K562 (cell line): ENCODE measurements at regions not wholly inside any gene's neighbourhood (a gene's known extent, or its start where the extent isn't known, plus 50 kb on each side); places are given as distances from the start of the nearest gene placed in this dataset.

ENCODE experiments used
- ATAC-seq: fragments of 200-7000 bp; cut with Tn5 transposase; 3 replicates; pipeline ENCODE4 v1.9.1; 2020; ENCODE audit warnings: moderate library complexity
- BruUV-seq: library from RNA; stranded (reverse); fragments of 400-500 nt; replicated peaks from 2 replicates; lab custom pipeline; 2021; lab: Mats Ljungman, UMichigan
- CTCF ChIA-PET: fragments of 300-600 bp; formaldehyde crosslinking; extraction: SDS; loops from one replicate; lab custom pipeline; 2021; ENCODE audit warnings: low intra/inter-chr PET ratio; lab: Yijun Ruan, JAX
- POLR2A ChIA-PET: fragments of 300-600, 350-650 bp; sonication (Branson Sonifier 250); formaldehyde crosslinking; extraction: SDS; loops from one replicate; lab custom pipeline; 2021; ENCODE audit warnings: antibody characterized with exemption, inconsistent platforms; lab: Yijun Ruan, JAX
- DNase-seq, 4 experiments: peaks; one replicate each; pipeline versions ENCODE4 v3.0.0 to v3.0.0-alpha.2; 2011 to 2018; ENCODE audit warnings: low spot score in 3 of 4, mixed read lengths in 3 of 4; ENCODE audit errors: extremely low read depth in 1 of 4
- FAIRE-seq: peaks from 2 replicates; lab custom pipeline; 2011; peaks lifted over from hg19 to GRCh38; lab: Jason Lieb, UNC
- H2AFZ ChIP-seq: 2 replicates; pipeline ENCODE4 v1.6.0; 2011; ENCODE audit warnings: low read depth, low read length, control low read depth, inconsistent platforms
- H3K27ac ChIP-seq: fragments of 200-600 bp; 3 replicates; pipeline ENCODE4 v1.8.0; 2011; ENCODE audit warnings: low read depth, mild to moderate bottlenecking, control low read depth, inconsistent platforms, low read length, moderate library complexity, mixed read lengths; ENCODE audit errors: extremely low read depth
- H3K27me3 ChIP-seq, 2 experiments: fragments of 300-600 bp in 1 of 2; 2 replicates in 1 of 2; 3 replicates in 1 of 2; pipeline versions ENCODE4 v1.6.0 to v1.8.0; 2011; ENCODE audit warnings: inconsistent platforms in 2 of 2, low read length in 2 of 2, mild to moderate bottlenecking in 1 of 2, mixed read lengths in 1 of 2, moderate library complexity in 1 of 2; ENCODE audit not compliant: control insufficient read depth in 2 of 2, insufficient read depth in 2 of 2
- H3K36me3 ChIP-seq: fragments of 300-600 bp; 3 replicates; pipeline ENCODE4 v1.8.0; 2011; ENCODE audit warnings: mild to moderate bottlenecking, low read length, inconsistent platforms; ENCODE audit not compliant: control insufficient read depth, insufficient read depth
- H3K4me1 ChIP-seq, 2 experiments: fragments of 200-600 bp in 1 of 2; replicated peaks in 1 of 2; 2 replicates in 1 of 2; 3 replicates in 1 of 2; pipeline versions ENCODE4 v1.5.1 to v1.8.0; 2011; ENCODE audit warnings: inconsistent platforms in 2 of 2, low read length in 2 of 2, mild to moderate bottlenecking in 1 of 2, mixed read lengths in 1 of 2, moderate library complexity in 1 of 2; ENCODE audit not compliant: control insufficient read depth in 2 of 2, insufficient read depth in 2 of 2
- H3K4me2 ChIP-seq: 2 replicates; pipeline ENCODE4 v1.6.1; 2011; ENCODE audit warnings: low read length, control low read depth, inconsistent platforms, mixed read lengths; ENCODE audit not compliant: insufficient read depth
- H3K4me3 ChIP-seq: fragments of 200-600 bp; sonication (generic), shearing (Covaris generic); 2 replicates; pipeline ENCODE4 v1.5.1; 2016; ENCODE audit warnings: control low read depth, inconsistent platforms
- H3K79me2 ChIP-seq: fragments of 200-600 bp; 3 replicates; pipeline ENCODE4 v1.8.0; 2011; ENCODE audit warnings: low read length, inconsistent platforms; ENCODE audit not compliant: control insufficient read depth, insufficient read depth
- H3K9ac ChIP-seq, 2 experiments: 2 replicates each; pipeline versions ENCODE4 v1.6.0 to v1.6.1; 2011; ENCODE audit warnings: low read depth in 2 of 2, low read length in 2 of 2, control low read depth in 1 of 2, inconsistent platforms in 1 of 2, mild to moderate bottlenecking in 1 of 2, mixed read lengths in 1 of 2; ENCODE audit not compliant: insufficient read depth in 1 of 2
- H3K9me1 ChIP-seq: one replicate; pipeline ENCODE4 v1.6.0; 2011; ENCODE audit warnings: inconsistent platforms, mild to moderate bottlenecking, low read length, moderate library complexity; ENCODE audit not compliant: control insufficient read depth, insufficient read depth
- H3K9me3 ChIP-seq: replicated peaks from 2 replicates; pipeline ENCODE4 v1.5.1; 2011; ENCODE audit warnings: low read depth, low read length, inconsistent platforms; ENCODE audit not compliant: control insufficient read depth, insufficient read depth
- H4K20me1 ChIP-seq: replicated peaks from 2 replicates; pipeline ENCODE4 v1.6.1; 2011; ENCODE audit warnings: low read length, inconsistent platforms, mixed read lengths; ENCODE audit not compliant: control insufficient read depth, insufficient read depth
- DMBX1 ChIP-seq: fragments of 250-450 bp; sonication (Bioruptor Pico); IDR thresholded peaks from 2 replicates; pipeline ENCODE4 v1.8.0; 2022; ENCODE audit warnings: inconsistent platforms, mild to moderate bottlenecking, moderate library complexity, borderline replicate concordance
- GTF2E2 ChIP-seq: fragments of 200-800 bp; sonication (Bioruptor generic); IDR thresholded peaks from 2 replicates; pipeline ENCODE4 v1.6.1; 2016; ENCODE audit warnings: missing genetic modification characterization, missing compliant biosample characterization
- KDM2B ChIP-seq: fragments of 250-450 bp; sonication (Bioruptor Pico); IDR thresholded peaks from 2 replicates; pipeline ENCODE4 v1.8.0; 2021; ENCODE audit warnings: mild to moderate bottlenecking, moderate library complexity
- LEF1 ChIP-seq: fragments of 450-650 bp; IDR thresholded peaks from 2 replicates; pipeline ENCODE4 v1.6.1; 2016; ENCODE audit warnings: mild to moderate bottlenecking
- POLR2B ChIP-seq: fragments of 450-650 bp; IDR thresholded peaks from 2 replicates; pipeline ENCODE4 v1.6.1; 2018; ENCODE audit warnings: low read depth; ENCODE audit not compliant: partially characterized antibody
- RFX5 ChIP-seq: IDR thresholded peaks from 2 replicates; pipeline ENCODE4 v1.6.1; 2011; ENCODE audit warnings: low read depth, mild to moderate bottlenecking, improper control_type of control experiment, low read length
- SRSF3 ChIP-seq: fragments of 200-400 bp; formaldehyde crosslinking; IDR thresholded peaks from 2 replicates; pipeline ENCODE4 v1.6.1; 2016; ENCODE audit warnings: mild to moderate bottlenecking, low read length, moderate library complexity; ENCODE audit not compliant: insufficient read depth
- ZNF431 ChIP-seq: sonication (generic); formaldehyde crosslinking; IDR thresholded peaks from 2 replicates; pipeline ENCODE4 v1.8.0; 2022; ENCODE audit warnings: mild to moderate bottlenecking, missing genetic modification reagents
- ZNF561 ChIP-seq: fragments of 450-650 bp; formaldehyde crosslinking; conservative IDR thresholded peaks from 2 replicates; pipeline ENCODE4 v1.4.0; 2020; ENCODE audit warnings: mild to moderate bottlenecking, moderate library complexity
- WGBS: fragments of 100-300 bp; shearing (Covaris generic); methylation state at CpG from one replicate; pipeline ENCODE4 v1.1.6; 2016; ENCODE audit warnings: low coverage, mixed read lengths; ENCODE audit not compliant: insufficient coverage; ENCODE audit errors: missing lambda C conversion rate; 5-methylcytosine and 5-hydroxymethylcytosine counted together
- in situ Hi-C: fragments of 300-500 bp; cut with MboI; formaldehyde crosslinking; loops from 4 replicates; pipeline ENCODE4 v1.15.0; 2018; ENCODE audit warnings: inconsistent platforms, mixed read lengths
- intact Hi-C: fragments of 100-400 bp; cut with micrococcal nuclease; formaldehyde crosslinking; loops from 2 replicates; pipeline ENCODE4 v1.14.2; 2022
- TF ChIP-seq, protein P1 (sequence below): fragments of 450-650 bp; formaldehyde crosslinking; IDR thresholded peaks from 2 replicates; pipeline ENCODE4 v1.4.0; 2020; ENCODE audit warnings: mild to moderate bottlenecking, moderate library complexity
- TF ChIP-seq, protein P2 (sequence below): fragments of 450-650 bp; conservative IDR thresholded peaks from 2 replicates; pipeline ENCODE4 v1.6.1; 2016; ENCODE audit warnings: missing genetic modification characterization, low read depth, mild to moderate bottlenecking, missing compliant biosample characterization, moderate library complexity
- TF ChIP-seq, protein P3 (sequence below): fragments of 250-450 bp; sonication (Bioruptor Pico); IDR thresholded peaks from 2 replicates; pipeline ENCODE4 v1.5.0; 2021
- TF ChIP-seq, protein P4 (sequence below): sonication (generic); formaldehyde crosslinking; IDR thresholded peaks from 2 replicates; pipeline ENCODE4 v1.8.1; 2022; ENCODE audit warnings: missing genetic modification reagents
- TF ChIP-seq, protein P5 (sequence below), 2 experiments: IDR thresholded peaks; 2 replicates each; pipeline ENCODE4 v1.6.1; 2012; ENCODE audit warnings: improper control_type of control experiment in 2 of 2, low read depth in 2 of 2, low read length in 2 of 2, borderline replicate concordance in 1 of 2

DNA sequence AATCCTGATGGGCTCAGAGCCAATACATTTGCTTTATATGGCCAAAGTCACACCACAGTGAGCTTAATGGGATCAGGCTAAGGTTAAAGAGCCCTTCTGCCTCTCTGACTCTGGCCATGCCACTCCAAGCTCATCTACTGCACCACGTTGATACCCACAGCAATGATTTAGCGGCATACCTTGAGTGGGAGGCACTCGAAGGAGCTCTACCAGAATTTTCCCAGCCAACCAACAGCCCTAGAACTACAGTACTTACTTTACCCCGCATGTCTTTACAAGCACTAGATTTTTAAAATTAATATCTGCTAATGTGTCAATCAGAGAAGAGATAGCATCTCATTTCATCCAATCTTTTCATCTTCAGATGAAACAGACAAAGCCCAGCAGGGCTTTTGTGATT lies 300.5 kb downstream of the GRIN2B start (continued):
- TF ChIP-seq, protein P1, sequence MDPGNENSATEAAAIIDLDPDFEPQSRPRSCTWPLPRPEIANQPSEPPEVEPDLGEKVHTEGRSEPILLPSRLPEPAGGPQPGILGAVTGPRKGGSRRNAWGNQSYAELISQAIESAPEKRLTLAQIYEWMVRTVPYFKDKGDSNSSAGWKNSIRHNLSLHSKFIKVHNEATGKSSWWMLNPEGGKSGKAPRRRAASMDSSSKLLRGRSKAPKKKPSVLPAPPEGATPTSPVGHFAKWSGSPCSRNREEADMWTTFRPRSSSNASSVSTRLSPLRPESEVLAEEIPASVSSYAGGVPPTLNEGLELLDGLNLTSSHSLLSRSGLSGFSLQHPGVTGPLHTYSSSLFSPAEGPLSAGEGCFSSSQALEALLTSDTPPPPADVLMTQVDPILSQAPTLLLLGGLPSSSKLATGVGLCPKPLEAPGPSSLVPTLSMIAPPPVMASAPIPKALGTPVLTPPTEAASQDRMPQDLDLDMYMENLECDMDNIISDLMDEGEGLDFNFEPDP (CRISPR knock-in tag): no peak
- TF ChIP-seq KDM2B (no peak), ZNF561 (CRISPR knock-in tag) (no peak), GTF2E2 (tag) (no peak), SRSF3 (no peak)

DNA sequence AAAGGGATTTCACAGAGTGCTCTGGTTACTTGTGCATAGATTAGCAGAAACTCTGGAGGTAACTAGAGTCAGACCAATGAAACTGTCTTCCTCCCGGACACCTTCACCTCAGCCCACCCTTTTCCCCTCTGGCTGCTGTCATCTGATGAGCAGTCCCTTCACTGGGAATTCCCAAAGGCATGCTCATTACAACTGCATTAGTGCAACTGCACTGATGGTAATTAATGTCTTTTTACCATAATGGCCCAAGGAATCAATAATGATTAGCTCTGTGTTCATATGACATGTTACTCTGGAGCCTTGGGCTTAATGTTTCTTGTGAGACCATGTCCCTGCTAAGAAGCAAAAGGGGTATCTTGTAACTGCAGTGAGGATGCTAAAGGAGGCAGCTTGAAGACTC lies 304.5 kb downstream of the GRIN2B start:
- WGBS: 22% methylated on average over 1 of the region's 1 CpG
- Histone ChIP-seq H3K79me2 (no peaks in the 10 kb centered on the region), H3K27me3 (no peaks in the 10 kb centered on the region), H3K9me3 (no peaks in the 10 kb centered on the region), H3K9ac (no peak overlapping the region), H3K36me3 (no peaks in the 10 kb centered on the region), H2AFZ (no peak overlapping the region), H4K20me1 (no peaks in the 10 kb centered on the region), H3K4me3 (no peak overlapping the region), H3K9me1 (no peaks in the 10 kb centered on the region), H3K27ac (no peak overlapping the region), H3K4me1 (no peaks in the 10 kb centered on the region), H3K4me2 (no peak overlapping the region)
- FAIRE-seq (no peak), DNase-seq (no peak), ATAC-seq (no peak)
- in situ Hi-C loops (no loop called here), intact Hi-C loops (no loop called here)
- ChIA-PET POLR2A (no interaction called here), CTCF (no interaction called here)
- BruUV-seq: no TSS peak
- TF ChIP-seq ZNF561 (CRISPR knock-in tag) (no peak), RFX5 (no peak), DMBX1 (CRISPR knock-in tag) (no peak), LEF1 (no peak), POLR2B (no peak), ZNF431 (no peak)
- TF ChIP-seq, protein P2, sequence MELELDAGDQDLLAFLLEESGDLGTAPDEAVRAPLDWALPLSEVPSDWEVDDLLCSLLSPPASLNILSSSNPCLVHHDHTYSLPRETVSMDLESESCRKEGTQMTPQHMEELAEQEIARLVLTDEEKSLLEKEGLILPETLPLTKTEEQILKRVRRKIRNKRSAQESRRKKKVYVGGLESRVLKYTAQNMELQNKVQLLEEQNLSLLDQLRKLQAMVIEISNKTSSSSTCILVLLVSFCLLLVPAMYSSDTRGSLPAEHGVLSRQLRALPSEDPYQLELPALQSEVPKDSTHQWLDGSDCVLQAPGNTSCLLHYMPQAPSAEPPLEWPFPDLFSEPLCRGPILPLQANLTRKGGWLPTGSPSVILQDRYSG (tag): no peak
- TF ChIP-seq, protein P3, sequence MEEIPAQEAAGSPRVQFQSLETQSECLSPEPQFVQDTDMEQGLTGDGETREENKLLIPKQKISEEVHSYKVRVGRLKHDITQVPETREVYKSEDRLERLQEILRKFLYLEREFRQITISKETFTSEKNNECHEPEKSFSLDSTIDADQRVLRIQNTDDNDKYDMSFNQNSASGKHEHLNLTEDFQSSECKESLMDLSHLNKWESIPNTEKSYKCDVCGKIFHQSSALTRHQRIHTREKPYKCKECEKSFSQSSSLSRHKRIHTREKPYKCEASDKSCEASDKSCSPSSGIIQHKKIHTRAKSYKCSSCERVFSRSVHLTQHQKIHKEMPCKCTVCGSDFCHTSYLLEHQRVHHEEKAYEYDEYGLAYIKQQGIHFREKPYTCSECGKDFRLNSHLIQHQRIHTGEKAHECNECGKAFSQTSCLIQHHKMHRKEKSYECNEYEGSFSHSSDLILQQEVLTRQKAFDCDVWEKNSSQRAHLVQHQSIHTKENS (CRISPR knock-in tag): no peak
- TF ChIP-seq, protein P4, sequence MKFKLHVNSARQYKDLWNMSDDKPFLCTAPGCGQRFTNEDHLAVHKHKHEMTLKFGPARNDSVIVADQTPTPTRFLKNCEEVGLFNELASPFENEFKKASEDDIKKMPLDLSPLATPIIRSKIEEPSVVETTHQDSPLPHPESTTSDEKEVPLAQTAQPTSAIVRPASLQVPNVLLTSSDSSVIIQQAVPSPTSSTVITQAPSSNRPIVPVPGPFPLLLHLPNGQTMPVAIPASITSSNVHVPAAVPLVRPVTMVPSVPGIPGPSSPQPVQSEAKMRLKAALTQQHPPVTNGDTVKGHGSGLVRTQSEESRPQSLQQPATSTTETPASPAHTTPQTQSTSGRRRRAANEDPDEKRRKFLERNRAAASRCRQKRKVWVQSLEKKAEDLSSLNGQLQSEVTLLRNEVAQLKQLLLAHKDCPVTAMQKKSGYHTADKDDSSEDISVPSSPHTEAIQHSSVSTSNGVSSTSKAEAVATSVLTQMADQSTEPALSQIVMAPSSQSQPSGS (CRISPR knock-in tag): no peak
- TF ChIP-seq, protein P5, sequence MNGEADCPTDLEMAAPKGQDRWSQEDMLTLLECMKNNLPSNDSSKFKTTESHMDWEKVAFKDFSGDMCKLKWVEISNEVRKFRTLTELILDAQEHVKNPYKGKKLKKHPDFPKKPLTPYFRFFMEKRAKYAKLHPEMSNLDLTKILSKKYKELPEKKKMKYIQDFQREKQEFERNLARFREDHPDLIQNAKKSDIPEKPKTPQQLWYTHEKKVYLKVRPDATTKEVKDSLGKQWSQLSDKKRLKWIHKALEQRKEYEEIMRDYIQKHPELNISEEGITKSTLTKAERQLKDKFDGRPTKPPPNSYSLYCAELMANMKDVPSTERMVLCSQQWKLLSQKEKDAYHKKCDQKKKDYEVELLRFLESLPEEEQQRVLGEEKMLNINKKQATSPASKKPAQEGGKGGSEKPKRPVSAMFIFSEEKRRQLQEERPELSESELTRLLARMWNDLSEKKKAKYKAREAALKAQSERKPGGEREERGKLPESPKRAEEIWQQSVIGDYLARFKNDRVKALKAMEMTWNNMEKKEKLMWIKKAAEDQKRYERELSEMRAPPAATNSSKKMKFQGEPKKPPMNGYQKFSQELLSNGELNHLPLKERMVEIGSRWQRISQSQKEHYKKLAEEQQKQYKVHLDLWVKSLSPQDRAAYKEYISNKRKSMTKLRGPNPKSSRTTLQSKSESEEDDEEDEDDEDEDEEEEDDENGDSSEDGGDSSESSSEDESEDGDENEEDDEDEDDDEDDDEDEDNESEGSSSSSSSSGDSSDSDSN (IDR thresholded peaks at IDR 0.05; ENCODE audit: borderline replicate concordance in 1 of 2, low read depth in 2 of 2, low read length in 2 of 2): no peak
